AG09309 (cell line): ENCODE measurements at regions not wholly inside any gene's neighbourhood (a gene's known extent, or its start where the extent isn't known, plus 50 kb on each side); places are given as distances from the start of the nearest gene placed in this dataset.

ENCODE experiments used
- DNase-seq: peaks from one replicate; pipeline ENCODE4 v3.0.0-alpha.2; 2010; ENCODE audit warnings: low read depth
- H3K4me3 ChIP-seq: 2 replicates; pipeline ENCODE4 v1.5.1; 2011; ENCODE audit warnings: mild to moderate bottlenecking, low read depth, low read length, moderate library complexity; ENCODE audit not compliant: control insufficient read depth
- CTCF ChIP-seq: IDR thresholded peaks from 2 replicates; pipeline ENCODE4 v1.5.1; 2011; ENCODE audit warnings: mild to moderate bottlenecking, low read depth, low read length, inconsistent platforms; ENCODE audit not compliant: insufficient read depth, control insufficient read depth; ENCODE audit errors: missing control alignments

GRCh38 chr3:104810896-104811295 lies 555.8 kb upstream of the ALCAM start:
- no peak for DNase-seq
- no peak for TF ChIP-seq CTCF
- no peak overlapping the region for H3K4me3 ChIP-seq

GRCh38 chr3:104816008-104816407 lies 550.7 kb upstream of the ALCAM start:
- H3K4me3 ChIP-seq, result no peak overlapping the region
- no peak for TF ChIP-seq CTCF
- no peak for DNase-seq

GRCh38 chr3:104816716-104817115 lies 550.0 kb upstream of the ALCAM start:
- no peak for TF ChIP-seq CTCF
- DNase-seq, result no peak
- H3K4me3 ChIP-seq, result no peak overlapping the region

- H3K4me3 ChIP-seq, result no peak overlapping the region
- DNase-seq, result no peak
- TF ChIP-seq CTCF, result no peak
Observed at GRCh38 chr3:104819333-104819732, 547.4 kb upstream of the ALCAM start.

GRCh38 chr3:104820959-104821358 lies 545.8 kb upstream of the ALCAM start:
- DNase-seq, result no peak
- no peak for TF ChIP-seq CTCF
- H3K4me3 ChIP-seq, result no peak overlapping the region

- no peak overlapping the region for H3K4me3 ChIP-seq
- no peak for DNase-seq
- no peak for TF ChIP-seq CTCF
Observed at GRCh38 chr3:104825116-104825515, 541.6 kb upstream of the ALCAM start.

GRCh38 chr3:104831071-104831470 lies 535.6 kb upstream of the ALCAM start:
- DNase-seq, result no peak
- no peak for TF ChIP-seq CTCF
- H3K4me3 ChIP-seq, result no peak overlapping the region
